SU-DHL-6 (cell line): ENCODE measurements at regions not wholly inside any gene's neighbourhood (a gene's known extent, or its start where the extent isn't known, plus 50 kb on each side); places are given as distances from the start of the nearest gene placed in this dataset.

Experiments used
- H2AFZ ChIP-seq: fragments of 200-600 bp; sonication (generic); 2 replicates; pipeline ENCODE4 v1.6.1; 2014; ENCODE audit warnings: low read depth, mild to moderate bottlenecking, moderate library complexity, mixed read lengths, antibody characterized with exemption, low read length; ENCODE audit not compliant: severe bottlenecking
- H3F3A ChIP-seq: fragments of 200-600 bp; shearing (Covaris generic); 2 replicates; pipeline ENCODE4 v1.6.0; 2016; ENCODE audit warnings: antibody characterized with exemption, mild to moderate bottlenecking; ENCODE audit not compliant: insufficient read depth
- H3K27ac ChIP-seq: fragments of 200-600 bp; sonication (generic); 2 replicates; pipeline ENCODE4 v1.5.1; 2016; ENCODE audit warnings: low read depth, mild to moderate bottlenecking, low read length, moderate library complexity, mixed read lengths
- H3K27me3 ChIP-seq: fragments of 200-600 bp; sonication (generic), shearing (Covaris generic); 2 replicates; pipeline ENCODE4 v1.6.0; 2014; ENCODE audit warnings: mild to moderate bottlenecking, low read length
- H3K36me3 ChIP-seq: fragments of 200-600 bp; sonication (generic); 2 replicates; pipeline ENCODE4 v1.6.1; 2014; ENCODE audit warnings: mild to moderate bottlenecking, low read length, mixed read lengths
- H3K4me2 ChIP-seq: fragments of 300-600, 200-600 bp; shearing (Covaris generic), sonication (generic); 2 replicates; pipeline ENCODE4 v1.6.0; 2014; ENCODE audit warnings: low read length, low read depth, mild to moderate bottlenecking; ENCODE audit not compliant: poor library complexity, severe bottlenecking
- H3K4me3 ChIP-seq: fragments of 200-600 bp; sonication (generic); 2 replicates; pipeline ENCODE4 v1.5.1; 2014; ENCODE audit warnings: antibody characterized with exemption, low read length, mild to moderate bottlenecking, mixed read lengths; ENCODE audit not compliant: insufficient read depth, poor library complexity, severe bottlenecking
- H3K79me2 ChIP-seq: fragments of 200-600 bp; sonication (generic); 2 replicates; pipeline ENCODE4 v1.6.1; 2014; ENCODE audit warnings: mild to moderate bottlenecking, low read length, moderate library complexity; ENCODE audit not compliant: insufficient read depth
- H3K9ac ChIP-seq: fragments of 200-600 bp; sonication (generic); 2 replicates; pipeline ENCODE4 v1.7.0; 2014; ENCODE audit warnings: mild to moderate bottlenecking, low read length
- H3K9me2 ChIP-seq: fragments of 200-600 bp; sonication (generic); replicated peaks from 2 replicates; pipeline ENCODE4 v1.6.1; 2014; ENCODE audit warnings: low read length; ENCODE audit not compliant: insufficient read depth
- H3K9me3 ChIP-seq: fragments of 200-600 bp; sonication (generic); 2 replicates; pipeline ENCODE4 v1.6.1; 2014; ENCODE audit warnings: low read length, mixed read lengths; ENCODE audit not compliant: insufficient read depth
- H4K20me1 ChIP-seq: fragments of 200-600 bp; sonication (generic); 2 replicates; pipeline ENCODE4 v1.6.1; 2014; ENCODE audit warnings: low read depth, mild to moderate bottlenecking, antibody characterized with exemption, low read length, moderate library complexity, mixed read lengths
- EZH2phosphoT487 ChIP-seq: fragments of 200-600 bp; sonication (generic), shearing (Covaris generic); conservative IDR thresholded peaks from 2 replicates; pipeline ENCODE4 v1.6.1; 2018; ENCODE audit warnings: mild to moderate bottlenecking, antibody characterized with exemption, low read length, moderate library complexity, mixed read lengths
- TF ChIP-seq, protein P1 (sequence below): fragments of 200-600 bp; sonication (generic); IDR thresholded peaks from one replicate; pipeline ENCODE4 v1.5.1; 2017; ENCODE audit warnings: antibody characterized with exemption, mild to moderate bottlenecking, low read length, moderate library complexity; ENCODE audit not compliant: insufficient read depth, poor library complexity, severe bottlenecking

DNA sequence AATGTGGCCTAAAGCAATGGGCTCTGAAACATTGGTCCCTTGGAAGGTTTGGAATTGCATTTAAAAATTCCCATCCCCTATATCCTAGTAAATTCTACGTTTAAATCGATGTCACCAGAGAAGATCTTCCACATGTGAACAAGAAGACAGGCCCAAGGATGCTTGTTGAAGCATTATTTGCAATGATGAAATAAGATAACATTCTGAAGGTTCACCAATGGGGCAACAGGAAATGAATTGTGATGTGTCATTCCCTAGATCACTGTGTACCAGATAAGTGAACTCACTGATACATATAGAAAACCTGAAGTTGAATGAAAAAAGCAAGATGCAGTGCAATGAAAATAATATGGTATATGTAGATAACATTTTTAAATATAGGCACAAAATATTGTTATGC lies 464.3 kb upstream of the BTBD3 start:
- no peak overlapping the region for H3K27ac ChIP-seq
- H3K36me3 ChIP-seq = no peaks in the 10 kb centered on the region
- TF ChIP-seq, protein P1, sequence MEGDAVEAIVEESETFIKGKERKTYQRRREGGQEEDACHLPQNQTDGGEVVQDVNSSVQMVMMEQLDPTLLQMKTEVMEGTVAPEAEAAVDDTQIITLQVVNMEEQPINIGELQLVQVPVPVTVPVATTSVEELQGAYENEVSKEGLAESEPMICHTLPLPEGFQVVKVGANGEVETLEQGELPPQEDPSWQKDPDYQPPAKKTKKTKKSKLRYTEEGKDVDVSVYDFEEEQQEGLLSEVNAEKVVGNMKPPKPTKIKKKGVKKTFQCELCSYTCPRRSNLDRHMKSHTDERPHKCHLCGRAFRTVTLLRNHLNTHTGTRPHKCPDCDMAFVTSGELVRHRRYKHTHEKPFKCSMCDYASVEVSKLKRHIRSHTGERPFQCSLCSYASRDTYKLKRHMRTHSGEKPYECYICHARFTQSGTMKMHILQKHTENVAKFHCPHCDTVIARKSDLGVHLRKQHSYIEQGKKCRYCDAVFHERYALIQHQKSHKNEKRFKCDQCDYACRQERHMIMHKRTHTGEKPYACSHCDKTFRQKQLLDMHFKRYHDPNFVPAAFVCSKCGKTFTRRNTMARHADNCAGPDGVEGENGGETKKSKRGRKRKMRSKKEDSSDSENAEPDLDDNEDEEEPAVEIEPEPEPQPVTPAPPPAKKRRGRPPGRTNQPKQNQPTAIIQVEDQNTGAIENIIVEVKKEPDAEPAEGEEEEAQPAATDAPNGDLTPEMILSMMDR = no peak
- TF ChIP-seq EZH2phosphoT487 = no peak
- H3K4me2 ChIP-seq = no peak overlapping the region
- no peak overlapping the region for H3K9ac ChIP-seq
- H3K4me3 ChIP-seq = no peak overlapping the region
- H3K9me3 ChIP-seq = no peaks in the 10 kb centered on the region
- H3K27me3 ChIP-seq = no peaks in the 10 kb centered on the region
- no peak overlapping the region for H2AFZ ChIP-seq
- no peaks in the 10 kb centered on the region for H3K79me2 ChIP-seq
- H3K9me2 ChIP-seq = no peaks in the 10 kb centered on the region
- H4K20me1 ChIP-seq = no peaks in the 10 kb centered on the region
- H3F3A ChIP-seq = no peaks in the 10 kb centered on the region

DNA sequence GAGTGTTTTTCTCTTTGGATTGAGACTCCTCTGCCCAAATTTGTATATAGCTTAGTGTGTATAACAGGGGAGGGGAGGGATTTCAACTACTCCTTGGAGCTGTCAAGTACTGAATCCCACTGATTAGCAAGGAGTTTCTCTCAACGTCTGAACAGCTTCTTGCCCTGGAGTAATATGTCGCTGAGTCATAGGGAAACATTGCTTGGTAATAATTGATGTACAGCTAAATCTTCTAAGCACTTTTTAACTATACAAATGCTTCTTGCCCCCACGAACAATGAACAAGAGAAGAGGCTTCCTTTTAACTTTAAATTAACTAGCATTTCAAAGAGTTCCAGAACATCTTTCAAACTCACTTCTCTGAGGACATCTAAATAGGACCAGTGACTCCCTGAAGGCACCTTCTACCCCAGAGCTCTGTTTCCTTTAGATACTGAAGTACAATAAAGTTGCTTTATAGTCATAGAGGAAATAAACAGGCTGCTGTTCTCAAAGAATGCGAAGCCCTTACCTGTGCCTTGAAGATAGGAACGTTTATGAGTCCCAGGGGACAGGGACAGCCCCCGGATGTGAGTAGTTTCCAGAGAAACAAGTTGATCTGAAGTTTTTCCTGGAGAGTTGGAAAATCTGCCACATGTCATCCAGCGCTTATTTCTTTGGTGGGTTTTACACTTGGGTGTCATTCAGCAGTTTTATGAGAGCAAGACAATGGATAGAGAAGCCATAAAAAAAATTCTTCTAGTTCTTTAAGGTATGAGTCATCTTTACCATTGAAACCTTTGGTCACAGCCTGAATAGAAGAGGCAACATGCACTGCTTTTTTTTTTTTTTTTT lies 462.5 kb upstream of the BTBD3 start:
- Histone ChIP-seq H3K36me3 (no peaks in the 10 kb centered on the region), H3K27ac (no peak overlapping the region), H3K4me3 (no peak overlapping the region), H3F3A (no peaks in the 10 kb centered on the region), H3K4me2 (no peak overlapping the region), H3K27me3 (no peaks in the 10 kb centered on the region), H3K9me2 (no peaks in the 10 kb centered on the region), H3K9me3 (no peaks in the 10 kb centered on the region), H3K9ac (no peak overlapping the region), H2AFZ (no peak overlapping the region), H4K20me1 (no peaks in the 10 kb centered on the region), H3K79me2 (no peaks in the 10 kb centered on the region)
- no peak for TF ChIP-seq EZH2phosphoT487
- TF ChIP-seq, protein P1 = no peak

DNA sequence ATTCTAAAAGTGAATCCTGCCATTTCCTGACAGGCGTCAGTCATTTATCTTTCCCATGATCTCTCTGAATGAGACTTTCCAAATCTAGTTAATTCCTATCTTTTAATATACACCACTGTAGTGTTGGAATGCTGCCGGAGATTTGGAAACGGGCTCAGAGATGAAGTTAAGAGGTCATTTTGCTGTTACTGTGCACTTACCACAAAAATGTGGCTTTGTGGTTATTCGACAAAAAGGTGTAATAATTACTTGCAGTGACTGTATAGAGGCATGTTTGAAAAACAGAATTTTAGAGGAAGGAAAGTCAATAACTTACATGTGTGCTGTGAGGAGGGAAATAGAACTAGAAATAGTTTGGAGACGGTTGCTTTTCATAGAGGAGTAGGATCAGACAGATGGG lies 460.2 kb upstream of the BTBD3 start:
- no peak overlapping the region for H3K9ac ChIP-seq
- no peak overlapping the region for H3K4me2 ChIP-seq
- H3F3A ChIP-seq = no peaks in the 10 kb centered on the region
- H2AFZ ChIP-seq = no peak overlapping the region
- no peak overlapping the region for H3K4me3 ChIP-seq
- TF ChIP-seq EZH2phosphoT487 = no peak
- TF ChIP-seq, protein P1 = no peak
- H3K27ac ChIP-seq = no peak overlapping the region
- H3K36me3 ChIP-seq = no peaks in the 10 kb centered on the region
- H3K27me3 ChIP-seq = no peaks in the 10 kb centered on the region
- no peaks in the 10 kb centered on the region for H3K9me2 ChIP-seq
- H3K9me3 ChIP-seq = no peaks in the 10 kb centered on the region
- H4K20me1 ChIP-seq = no peaks in the 10 kb centered on the region
- H3K79me2 ChIP-seq = no peaks in the 10 kb centered on the region
